Thyroid gland (tissue), 4 donors: ENCODE measurements at regions not wholly inside any gene's neighbourhood (a gene's known extent, or its start where the extent isn't known, plus 50 kb on each side); places are given as distances from the start of the nearest gene placed in this dataset.

Source experiments
- CTCF ChIP-seq, 6 experiments: fragments of 200-600 bp in 3 of 6; fragments of 450-650 bp in 3 of 6; sonication (generic) in 3 of 6; IDR thresholded peaks; one replicate each; pipeline ENCODE4 v1.5.1; 2016 to 2019; ENCODE audit warnings: antibody characterized with exemption in 6 of 6, mild to moderate bottlenecking in 2 of 6, inconsistent platforms in 1 of 6, moderate library complexity in 1 of 6
- POLR2A ChIP-seq, 2 donors: fragments of 450-650 bp; IDR thresholded peaks; one replicate each; pipeline ENCODE4 v1.6.1; 2017; ENCODE audit warnings: antibody characterized with exemption in 2 of 2, mild to moderate bottlenecking in 2 of 2, moderate library complexity in 1 of 2

- no peak for TF ChIP-seq POLR2A (IDR thresholded peaks at IDR 0.05)
- TF ChIP-seq CTCF (IDR thresholded peaks at IDR 0.05), result no peak
These were observed 167.7 kb downstream of the EMX2 start for GRCh38 chr10:117710181-117710798.
